A673 (cell line): ENCODE measurements at regions not wholly inside any gene's neighbourhood (a gene's known extent, or its start where the extent isn't known, plus 50 kb on each side); places are given as distances from the start of the nearest gene placed in this dataset.

Experiments used
- EZH2 ChIP-seq: fragments of 200-600 bp; sonication (generic); IDR thresholded peaks from 2 replicates; pipeline ENCODE4 v1.6.1; 2017; ENCODE audit warnings: borderline replicate concordance, low read depth, mild to moderate bottlenecking, mixed read lengths, antibody characterized with exemption, low read length; ENCODE audit not compliant: poor library complexity, severe bottlenecking
- TF ChIP-seq, protein P1 (sequence below): fragments of 300-800, 200-600 bp; sonication (generic); conservative IDR thresholded peaks from 2 replicates; pipeline ENCODE4 v1.5.1; 2017; ENCODE audit warnings: low read depth, mild to moderate bottlenecking, antibody characterized with exemption, low read length, moderate library complexity, mixed read lengths

DNA sequence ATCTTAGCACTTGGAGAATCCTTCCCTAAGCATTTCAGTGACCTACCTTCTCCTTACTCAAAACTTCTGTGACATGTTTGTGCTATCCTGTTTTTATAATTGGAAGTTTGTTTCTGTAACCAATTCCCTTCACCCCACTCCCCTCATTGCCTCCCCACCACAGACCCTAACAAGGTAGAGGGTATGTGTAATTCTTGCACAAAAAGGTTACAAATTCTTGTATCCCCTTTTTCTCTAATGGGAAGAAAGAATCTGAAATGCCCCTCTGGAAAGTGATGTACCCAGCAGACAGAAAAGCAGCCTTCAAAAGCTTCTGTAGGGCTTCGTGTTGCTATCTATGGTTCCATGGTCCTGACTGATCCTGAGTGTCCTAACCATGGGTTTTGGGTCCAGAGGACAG, 111.7 kb upstream of the TMEM170B start:
- TF ChIP-seq, protein P1, sequence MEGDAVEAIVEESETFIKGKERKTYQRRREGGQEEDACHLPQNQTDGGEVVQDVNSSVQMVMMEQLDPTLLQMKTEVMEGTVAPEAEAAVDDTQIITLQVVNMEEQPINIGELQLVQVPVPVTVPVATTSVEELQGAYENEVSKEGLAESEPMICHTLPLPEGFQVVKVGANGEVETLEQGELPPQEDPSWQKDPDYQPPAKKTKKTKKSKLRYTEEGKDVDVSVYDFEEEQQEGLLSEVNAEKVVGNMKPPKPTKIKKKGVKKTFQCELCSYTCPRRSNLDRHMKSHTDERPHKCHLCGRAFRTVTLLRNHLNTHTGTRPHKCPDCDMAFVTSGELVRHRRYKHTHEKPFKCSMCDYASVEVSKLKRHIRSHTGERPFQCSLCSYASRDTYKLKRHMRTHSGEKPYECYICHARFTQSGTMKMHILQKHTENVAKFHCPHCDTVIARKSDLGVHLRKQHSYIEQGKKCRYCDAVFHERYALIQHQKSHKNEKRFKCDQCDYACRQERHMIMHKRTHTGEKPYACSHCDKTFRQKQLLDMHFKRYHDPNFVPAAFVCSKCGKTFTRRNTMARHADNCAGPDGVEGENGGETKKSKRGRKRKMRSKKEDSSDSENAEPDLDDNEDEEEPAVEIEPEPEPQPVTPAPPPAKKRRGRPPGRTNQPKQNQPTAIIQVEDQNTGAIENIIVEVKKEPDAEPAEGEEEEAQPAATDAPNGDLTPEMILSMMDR, result no peak
- TF ChIP-seq EZH2, result no peak
